ENCODE measurements at regions not wholly inside any gene's neighbourhood (a gene's known extent, or its start where the extent isn't known, plus 50 kb on each side); places are given as distances from the start of the nearest gene placed in this dataset.

DNA sequence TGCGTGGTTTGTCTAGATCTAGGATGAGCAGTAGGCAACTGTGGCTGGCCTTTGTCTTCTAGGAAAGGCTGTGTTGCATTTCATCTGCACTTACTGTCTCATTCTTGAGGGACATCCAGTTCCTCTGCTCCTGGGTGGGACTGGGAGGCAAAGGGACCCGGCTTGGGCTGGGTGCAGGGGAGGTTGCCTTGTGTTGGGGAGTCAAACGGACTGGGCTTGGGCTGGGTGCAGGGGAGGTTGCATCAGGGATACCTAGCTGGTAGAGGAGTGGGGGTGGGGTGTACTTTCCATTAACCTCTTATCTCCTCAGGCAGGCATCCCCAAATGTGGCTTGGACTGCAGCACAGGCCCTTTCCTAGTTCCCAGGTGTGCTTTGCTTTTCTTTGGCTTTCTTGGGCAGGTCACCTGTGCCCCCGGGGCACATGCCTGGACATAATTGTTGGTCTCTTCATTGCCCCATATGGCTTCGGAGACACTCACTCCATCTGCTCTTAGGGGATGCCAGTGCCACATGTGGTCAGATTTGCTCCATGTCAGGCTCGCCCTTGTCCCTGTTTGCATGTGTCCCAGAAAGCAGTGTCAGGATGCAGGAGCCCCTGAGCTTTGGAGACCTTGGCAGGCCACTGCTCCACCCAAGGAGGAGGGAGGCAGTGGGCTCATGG, 1682.9 kb downstream of the TP53TG3F start:
- Histone ChIP-seq H3K4me2 (replicated peaks; ENCODE audit: low read depth, low read length, poor library complexity, severe bottlenecking) (no peak overlapping the region), H3K9me3 (ENCODE audit: control extremely low read depth in 1 of 3, control insufficient read depth in 2 of 3, insufficient read depth in 1 of 3, low read length in 2 of 3) (peaks cover 0 to 71% (median 0%) of the 10 kb centered on the region in 3 donors), H4K20me1 (ENCODE audit: control insufficient read depth, insufficient read depth, low read length, poor library complexity, severe bottlenecking) (no peaks in the 10 kb centered on the region), H3K79me2 (ENCODE audit: control insufficient read depth, insufficient read depth, low read length) (no peaks in the 10 kb centered on the region), H3K9ac (ENCODE audit: low read length) (no peak overlapping the region), H3K4me1 (ENCODE audit: control insufficient read depth in 2 of 2, insufficient read depth in 2 of 2, low read length in 2 of 2) (no peaks in the 10 kb centered on the region), H3K36me3 (replicated peaks in 1 of 2; ENCODE audit: control extremely low read depth in 1 of 2, control insufficient read depth in 1 of 2, extremely low read depth in 1 of 2, insufficient read depth in 2 of 2, low read length in 1 of 2) (no peaks in the 10 kb centered on the region), H3K4me3 (ENCODE audit: control extremely low read depth in 1 of 5, extremely low read depth in 1 of 5, insufficient read depth in 1 of 5, low read depth in 2 of 5, low read length in 4 of 5) (no peak overlapping the region), H2AFZ (ENCODE audit: insufficient read depth, low read depth, low read length, poor library complexity, severe bottlenecking) (no peak overlapping the region), H3K27ac (ENCODE audit: low read length in 2 of 2) (no peak overlapping the region), H3K27me3 (replicated peaks in 1 of 4; ENCODE audit: control extremely low read depth in 1 of 4, control insufficient read depth in 3 of 4, insufficient read depth in 4 of 4, low read length in 3 of 4) (no peaks in the 10 kb centered on the region)
- intact Hi-C loops (cut with micrococcal nuclease), result no loop called here
- ChIA-PET POLR2A (no interaction called here), CTCF (no interaction called here)
- WGBS (ENCODE audit: insufficient coverage), result 70% methylated on average over 5 of the region's 6 CpGs
- no peaks in the 10 kb centered on the region for H3K27me3 Mint-ChIP-seq
- H3K27ac Mint-ChIP-seq, result no peak overlapping the region
- H3K4me3 Mint-ChIP-seq, result no peak overlapping the region
- ATAC-seq (ENCODE audit: low read depth), result no peak
- no peaks in the 10 kb centered on the region for H3K4me1 Mint-ChIP-seq
- peaks cover 3% of the 10 kb centered on the region for H3K9me3 Mint-ChIP-seq (ENCODE audit: insufficient read depth)
- TF ChIP-seq EZH2 (IDR thresholded peaks at IDR 0.05; ENCODE audit: borderline replicate concordance, insufficient read depth, low read depth, low read length, poor library complexity, severe bottlenecking), result no peak
- TF ChIP-seq, protein P1, sequence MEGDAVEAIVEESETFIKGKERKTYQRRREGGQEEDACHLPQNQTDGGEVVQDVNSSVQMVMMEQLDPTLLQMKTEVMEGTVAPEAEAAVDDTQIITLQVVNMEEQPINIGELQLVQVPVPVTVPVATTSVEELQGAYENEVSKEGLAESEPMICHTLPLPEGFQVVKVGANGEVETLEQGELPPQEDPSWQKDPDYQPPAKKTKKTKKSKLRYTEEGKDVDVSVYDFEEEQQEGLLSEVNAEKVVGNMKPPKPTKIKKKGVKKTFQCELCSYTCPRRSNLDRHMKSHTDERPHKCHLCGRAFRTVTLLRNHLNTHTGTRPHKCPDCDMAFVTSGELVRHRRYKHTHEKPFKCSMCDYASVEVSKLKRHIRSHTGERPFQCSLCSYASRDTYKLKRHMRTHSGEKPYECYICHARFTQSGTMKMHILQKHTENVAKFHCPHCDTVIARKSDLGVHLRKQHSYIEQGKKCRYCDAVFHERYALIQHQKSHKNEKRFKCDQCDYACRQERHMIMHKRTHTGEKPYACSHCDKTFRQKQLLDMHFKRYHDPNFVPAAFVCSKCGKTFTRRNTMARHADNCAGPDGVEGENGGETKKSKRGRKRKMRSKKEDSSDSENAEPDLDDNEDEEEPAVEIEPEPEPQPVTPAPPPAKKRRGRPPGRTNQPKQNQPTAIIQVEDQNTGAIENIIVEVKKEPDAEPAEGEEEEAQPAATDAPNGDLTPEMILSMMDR (IDR thresholded peaks at IDR 0.05), result no peak
- no peak for DNase-seq

DNA sequence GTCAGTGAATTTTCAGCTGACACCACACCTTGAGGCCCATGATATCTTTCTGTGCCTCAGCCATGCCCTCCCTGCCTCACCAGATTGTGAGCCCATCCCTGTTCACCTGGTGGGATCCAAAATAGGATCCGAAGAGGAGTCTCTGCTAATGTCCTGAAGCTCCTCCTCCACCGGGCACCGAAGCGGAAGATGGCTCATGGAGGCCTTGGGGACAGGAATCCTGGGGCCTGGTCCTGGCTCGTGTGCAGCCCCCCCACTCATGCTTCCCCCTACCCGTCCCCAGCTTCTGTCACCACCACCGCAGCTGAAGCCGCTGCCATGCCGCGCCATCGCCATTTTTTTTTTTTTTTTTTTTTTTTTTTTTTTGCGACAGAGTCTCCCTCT, 1683.4 kb downstream of the TP53TG3F start:
- ChIA-PET POLR2A (no interaction called here), CTCF (no interaction called here)
- TF ChIP-seq EZH2 (IDR thresholded peaks at IDR 0.05; ENCODE audit: borderline replicate concordance, insufficient read depth, low read depth, low read length, poor library complexity, severe bottlenecking), result no peak
- TF ChIP-seq, protein P1 (IDR thresholded peaks at IDR 0.05), result no peak
- Histone ChIP-seq H3K27ac (ENCODE audit: low read length in 2 of 2) (no peak overlapping the region), H3K9me3 (ENCODE audit: control extremely low read depth in 1 of 3, control insufficient read depth in 2 of 3, insufficient read depth in 1 of 3, low read length in 2 of 3) (peaks cover 0 to 76% (median 0%) of the 10 kb centered on the region in 3 donors), H3K4me3 (ENCODE audit: control extremely low read depth in 1 of 5, extremely low read depth in 1 of 5, insufficient read depth in 1 of 5, low read depth in 2 of 5, low read length in 4 of 5) (no peak overlapping the region), H4K20me1 (ENCODE audit: control insufficient read depth, insufficient read depth, low read length, poor library complexity, severe bottlenecking) (no peaks in the 10 kb centered on the region), H3K9ac (ENCODE audit: low read length) (no peak overlapping the region), H3K4me1 (ENCODE audit: control insufficient read depth in 2 of 2, insufficient read depth in 2 of 2, low read length in 2 of 2) (no peaks in the 10 kb centered on the region), H3K27me3 (replicated peaks in 1 of 4; ENCODE audit: control extremely low read depth in 1 of 4, control insufficient read depth in 3 of 4, insufficient read depth in 4 of 4, low read length in 3 of 4) (no peaks in the 10 kb centered on the region), H3K79me2 (ENCODE audit: control insufficient read depth, insufficient read depth, low read length) (no peaks in the 10 kb centered on the region), H2AFZ (ENCODE audit: insufficient read depth, low read depth, low read length, poor library complexity, severe bottlenecking) (no peak overlapping the region), H3K36me3 (replicated peaks in 1 of 2; ENCODE audit: control extremely low read depth in 1 of 2, control insufficient read depth in 1 of 2, extremely low read depth in 1 of 2, insufficient read depth in 2 of 2, low read length in 1 of 2) (no peaks in the 10 kb centered on the region), H3K4me2 (replicated peaks; ENCODE audit: low read depth, low read length, poor library complexity, severe bottlenecking) (no peak overlapping the region)
- H3K4me1 Mint-ChIP-seq, result no peaks in the 10 kb centered on the region
- no peak overlapping the region for H3K4me3 Mint-ChIP-seq
- H3K9me3 Mint-ChIP-seq (ENCODE audit: insufficient read depth), result peaks cover 3% of the 10 kb centered on the region
- H3K27me3 Mint-ChIP-seq, result no peaks in the 10 kb centered on the region
- no peak overlapping the region for H3K27ac Mint-ChIP-seq
- intact Hi-C loops (cut with micrococcal nuclease), result no loop called here
- 88% methylated on average over 11 of the region's 12 CpGs for WGBS (ENCODE audit: insufficient coverage)
- DNase-seq, result no peak
- no peak for ATAC-seq (ENCODE audit: low read depth)

Measured in B cell (primary cell).